CD4-positive, alpha-beta T cell treated with Interleukin-15 for 1 hour (primary cell): ENCODE measurements at regions not wholly inside any gene's neighbourhood (a gene's known extent, or its start where the extent isn't known, plus 50 kb on each side); places are given as distances from the start of the nearest gene placed in this dataset.

ENCODE experiments used
- DNase-seq: peaks from one replicate; pipeline ENCODE4 v3.0.0-alpha.2; 2020

- DNase-seq, result peak; percentile 26
These were observed 102.7 kb upstream of the NPTX2 start for GRCh38 chr7:98514211-98515031.

- DNase-seq, result no peak
These were observed 105.9 kb upstream of the NPTX2 start for GRCh38 chr7:98511175-98511574.

GRCh38 chr7:98509836-98510235 lies 107.2 kb upstream of the NPTX2 start:
- no peak for DNase-seq

- DNase-seq, result no peak
These were observed 105.6 kb upstream of the BAIAP2L1 start for GRCh38 chr7:98506471-98506870.

- no peak for DNase-seq
These were observed 99.9 kb upstream of the BAIAP2L1 start for GRCh38 chr7:98500764-98501163.

- DNase-seq, result no peak
These were observed 95.7 kb upstream of the BAIAP2L1 start for GRCh38 chr7:98496618-98497017.

- no peak for DNase-seq
These were observed 94.5 kb upstream of the BAIAP2L1 start for GRCh38 chr7:98495200-98495955.

GRCh38 chr7:98493030-98493778 lies 92.3 kb upstream of the BAIAP2L1 start:
- DNase-seq, result no peak

GRCh38 chr7:98488167-98488566 lies 87.3 kb upstream of the BAIAP2L1 start:
- DNase-seq, result no peak

- no peak for DNase-seq
These were observed 83.2 kb upstream of the BAIAP2L1 start for GRCh38 chr7:98483964-98484545.

GRCh38 chr7:98483276-98483963 lies 82.5 kb upstream of the BAIAP2L1 start:
- DNase-seq, result no peak

- no peak for DNase-seq
These were observed 78.4 kb upstream of the BAIAP2L1 start for GRCh38 chr7:98479318-98479717.

- no peak for DNase-seq
These were observed 74.5 kb upstream of the BAIAP2L1 start for GRCh38 chr7:98475352-98475751.

GRCh38 chr7:98474558-98474957 lies 73.7 kb upstream of the BAIAP2L1 start:
- no peak for DNase-seq

GRCh38 chr7:98472521-98472954 lies 71.6 kb upstream of the BAIAP2L1 start:
- no peak for DNase-seq

- DNase-seq, result peak; percentile 29
These were observed 69.8 kb upstream of the BAIAP2L1 start for GRCh38 chr7:98470485-98471240.

GRCh38 chr7:98469088-98469487 lies 68.2 kb upstream of the BAIAP2L1 start:
- no peak for DNase-seq

- DNase-seq, result no peak
These were observed 66.9 kb upstream of the BAIAP2L1 start for GRCh38 chr7:98467570-98468312.

GRCh38 chr7:98465022-98465421 lies 64.1 kb upstream of the BAIAP2L1 start:
- DNase-seq, result no peak

- DNase-seq, result no peak
These were observed 63.7 kb upstream of the BAIAP2L1 start for GRCh38 chr7:98464558-98464940.
